Left ventricle myocardium inferior (tissue), 1 donor: ENCODE measurements at regions not wholly inside any gene's neighbourhood (a gene's known extent, or its start where the extent isn't known, plus 50 kb on each side); places are given as distances from the start of the nearest gene placed in this dataset.

Experiments used
- DNase-seq: peaks from one replicate; pipeline ENCODE4 v3.0.0-alpha.2; 2020
- H3K27ac ChIP-seq: fragments of 200-600 bp; replicated peaks from 2 replicates; pipeline ENCODE4 v1.8.0; 2021
- H3K27me3 ChIP-seq: fragments of 200-600 bp; 2 replicates; pipeline ENCODE4 v1.8.0; 2021; ENCODE audit warnings: low read depth
- H3K36me3 ChIP-seq: fragments of 200-600 bp; 2 replicates; pipeline ENCODE4 v1.8.0; 2021
- H3K4me1 ChIP-seq: fragments of 200-600 bp; 2 replicates; pipeline ENCODE4 v1.8.0; 2021
- H3K4me3 ChIP-seq: fragments of 200-600 bp; 2 replicates; pipeline ENCODE4 v1.8.0; 2021; ENCODE audit warnings: mild to moderate bottlenecking, moderate library complexity
- H3K9me3 ChIP-seq: fragments of 200-600 bp; replicated peaks from 2 replicates; pipeline ENCODE4 v1.8.0; 2021
- intact Hi-C: fragments of 100-400 bp; cut with micrococcal nuclease; formaldehyde crosslinking; loops from one replicate; pipeline ENCODE4 v1.11.0; 2022
- TF ChIP-seq, protein P1 (sequence below): fragments of 200-600 bp; IDR thresholded peaks from 2 replicates; pipeline ENCODE4 v1.8.0; 2021; ENCODE audit warnings: antibody characterized with exemption, mild to moderate bottlenecking, borderline replicate concordance
- donor health status: DM: no; HTN: yes; CAD: no; lungs with severe emphysema.

DNA sequence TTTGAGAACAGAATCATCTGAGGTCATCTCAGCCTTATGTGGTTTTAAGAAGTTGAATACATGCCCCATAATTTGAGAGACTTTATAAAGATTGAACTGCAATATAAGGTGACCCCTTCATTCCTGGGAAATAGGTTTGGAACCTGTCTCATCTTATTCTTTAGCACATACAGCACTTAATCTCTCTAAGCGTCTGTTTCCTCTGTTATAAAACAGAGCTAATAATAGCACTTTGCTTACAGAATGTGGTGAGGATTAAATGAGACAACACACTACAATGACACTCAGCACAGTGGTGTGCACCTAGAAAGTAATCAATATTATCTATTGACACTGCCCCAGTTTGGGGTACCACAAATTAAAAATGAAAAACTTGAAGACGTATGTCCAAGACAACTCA, 102.1 kb downstream of the DUSP6 start:
- TF ChIP-seq, protein P1, sequence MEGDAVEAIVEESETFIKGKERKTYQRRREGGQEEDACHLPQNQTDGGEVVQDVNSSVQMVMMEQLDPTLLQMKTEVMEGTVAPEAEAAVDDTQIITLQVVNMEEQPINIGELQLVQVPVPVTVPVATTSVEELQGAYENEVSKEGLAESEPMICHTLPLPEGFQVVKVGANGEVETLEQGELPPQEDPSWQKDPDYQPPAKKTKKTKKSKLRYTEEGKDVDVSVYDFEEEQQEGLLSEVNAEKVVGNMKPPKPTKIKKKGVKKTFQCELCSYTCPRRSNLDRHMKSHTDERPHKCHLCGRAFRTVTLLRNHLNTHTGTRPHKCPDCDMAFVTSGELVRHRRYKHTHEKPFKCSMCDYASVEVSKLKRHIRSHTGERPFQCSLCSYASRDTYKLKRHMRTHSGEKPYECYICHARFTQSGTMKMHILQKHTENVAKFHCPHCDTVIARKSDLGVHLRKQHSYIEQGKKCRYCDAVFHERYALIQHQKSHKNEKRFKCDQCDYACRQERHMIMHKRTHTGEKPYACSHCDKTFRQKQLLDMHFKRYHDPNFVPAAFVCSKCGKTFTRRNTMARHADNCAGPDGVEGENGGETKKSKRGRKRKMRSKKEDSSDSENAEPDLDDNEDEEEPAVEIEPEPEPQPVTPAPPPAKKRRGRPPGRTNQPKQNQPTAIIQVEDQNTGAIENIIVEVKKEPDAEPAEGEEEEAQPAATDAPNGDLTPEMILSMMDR: no peak
- intact Hi-C loops: no loop called here
- no peak for DNase-seq
- Histone ChIP-seq H3K27ac (no peak overlapping the region), H3K4me3 (no peak overlapping the region), H3K27me3 (no peaks in the 10 kb centered on the region), H3K36me3 (no peaks in the 10 kb centered on the region), H3K4me1 (peaks cover 36% of the 10 kb centered on the region), H3K9me3 (no peaks in the 10 kb centered on the region)

DNA sequence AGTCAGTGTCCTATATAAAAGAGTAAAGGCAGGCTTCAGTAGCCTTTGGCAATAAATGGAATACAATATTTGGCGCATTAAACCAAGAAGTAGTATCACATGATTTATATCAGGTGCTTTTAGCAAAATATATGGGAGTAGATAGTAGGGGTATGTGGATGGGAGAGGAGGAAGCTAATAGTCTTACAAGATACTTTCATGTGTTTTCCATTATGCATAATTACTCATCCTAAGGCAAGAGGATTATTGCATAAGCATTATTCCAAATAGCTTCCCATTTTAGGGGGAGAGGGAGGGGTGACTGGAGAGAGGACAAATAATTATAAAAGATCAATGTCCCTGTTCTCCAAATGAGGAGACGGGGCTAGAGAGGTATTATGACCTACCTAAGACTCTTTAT, 104.3 kb downstream of the DUSP6 start:
- intact Hi-C loops: loop anchor here (10.0 kb wide), 1 partner anchor 97 kb away; no protein-coding TSS in a partner anchor
- Histone ChIP-seq H3K9me3 (no peaks in the 10 kb centered on the region), H3K4me3 (no peak overlapping the region), H3K27me3 (no peaks in the 10 kb centered on the region), H3K4me1 (peaks cover 46% of the 10 kb centered on the region), H3K36me3 (no peaks in the 10 kb centered on the region), H3K27ac (no peak overlapping the region)
- TF ChIP-seq, protein P1: no peak
- no peak for DNase-seq

DNA sequence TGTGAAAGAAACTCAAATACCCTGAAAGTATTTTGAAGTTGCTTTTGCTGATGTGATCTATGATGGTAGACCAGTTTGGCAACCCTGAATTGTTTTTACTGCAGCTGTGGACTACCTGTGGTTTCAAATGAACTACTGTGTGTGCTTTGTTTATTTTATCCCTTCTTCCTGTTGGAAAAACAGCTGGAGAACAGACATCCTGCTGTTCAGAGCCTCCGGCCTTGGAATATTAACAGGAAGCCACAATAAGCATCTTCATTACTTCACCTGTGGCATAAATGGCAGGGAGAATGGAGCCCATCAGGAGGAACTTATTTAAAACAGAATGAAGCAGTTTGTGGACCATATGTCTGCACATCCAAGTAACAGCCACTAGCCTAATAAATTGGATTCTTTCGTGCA, 104.8 kb downstream of the DUSP6 start:
- TF ChIP-seq, protein P1: no peak
- no peaks in the 10 kb centered on the region for H3K9me3 ChIP-seq
- H3K27ac ChIP-seq: no peak overlapping the region
- intact Hi-C loops: loop anchor here (10.0 kb wide), 1 partner anchor 97 kb away; no protein-coding TSS in a partner anchor
- H3K4me1 ChIP-seq: peaks cover 43% of the 10 kb centered on the region
- no peak overlapping the region for H3K4me3 ChIP-seq
- H3K27me3 ChIP-seq: no peaks in the 10 kb centered on the region
- DNase-seq: no peak
- H3K36me3 ChIP-seq: no peaks in the 10 kb centered on the region

DNA sequence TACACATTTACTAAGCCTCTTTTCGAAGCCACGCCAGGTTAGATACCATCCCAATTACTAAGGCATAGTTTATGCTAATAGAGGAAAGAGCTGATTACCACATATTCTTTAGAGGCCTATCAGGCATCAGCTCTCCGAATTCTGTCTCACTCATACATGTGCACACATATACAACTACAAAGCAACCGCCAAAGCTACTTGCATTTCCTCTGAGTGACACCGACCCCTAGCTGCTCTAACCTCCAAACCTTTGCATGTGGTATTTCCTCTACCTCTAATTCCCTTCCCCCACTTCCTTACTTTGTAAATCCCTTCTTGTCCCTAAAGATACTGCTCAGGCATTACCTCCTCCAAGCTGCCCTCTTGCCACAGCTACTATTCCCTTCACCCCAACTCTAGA, 107.2 kb downstream of the DUSP6 start:
- Histone ChIP-seq H3K9me3 (peaks cover 8% of the 10 kb centered on the region), H3K4me3 (no peak overlapping the region), H3K27ac (no peak overlapping the region), H3K36me3 (no peaks in the 10 kb centered on the region), H3K4me1 (peaks cover 18% of the 10 kb centered on the region), H3K27me3 (no peaks in the 10 kb centered on the region)
- intact Hi-C loops: loop anchor here (10.0 kb wide), 1 partner anchor 100 kb away; no protein-coding TSS in a partner anchor
- DNase-seq: no peak
- TF ChIP-seq, protein P1: no peak

DNA sequence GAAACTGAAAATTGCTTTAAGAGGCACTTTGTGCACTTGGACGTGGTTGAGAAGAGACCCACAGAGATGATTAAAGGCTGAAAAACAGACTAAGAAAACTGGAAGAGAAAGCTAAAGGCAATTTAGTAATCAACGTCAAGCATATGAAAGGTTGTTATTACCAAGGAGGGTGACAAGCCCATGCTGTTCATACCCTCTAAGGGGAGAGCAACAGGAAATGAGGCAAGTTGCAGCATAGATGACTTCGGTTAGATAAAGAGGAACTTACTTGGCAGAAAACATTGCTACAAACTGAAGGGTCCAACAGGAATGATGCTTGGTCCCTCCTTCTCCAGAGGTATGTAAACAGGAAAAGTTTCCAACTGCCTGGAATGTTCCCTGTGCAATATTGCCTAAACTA, 107.8 kb downstream of the DUSP6 start:
- Histone ChIP-seq H3K4me3 (no peak overlapping the region), H3K27ac (no peak overlapping the region), H3K9me3 (peaks cover 8% of the 10 kb centered on the region), H3K4me1 (peaks cover 13% of the 10 kb centered on the region), H3K27me3 (no peaks in the 10 kb centered on the region), H3K36me3 (no peaks in the 10 kb centered on the region)
- TF ChIP-seq, protein P1: no peak
- DNase-seq: no peak
- intact Hi-C loops: loop anchor here (10.0 kb wide), 1 partner anchor 100 kb away; no protein-coding TSS in a partner anchor
